ENCODE measurements at regions not wholly inside any gene's neighbourhood (a gene's known extent, or its start where the extent isn't known, plus 50 kb on each side); places are given as distances from the start of the nearest gene placed in this dataset.

DNA sequence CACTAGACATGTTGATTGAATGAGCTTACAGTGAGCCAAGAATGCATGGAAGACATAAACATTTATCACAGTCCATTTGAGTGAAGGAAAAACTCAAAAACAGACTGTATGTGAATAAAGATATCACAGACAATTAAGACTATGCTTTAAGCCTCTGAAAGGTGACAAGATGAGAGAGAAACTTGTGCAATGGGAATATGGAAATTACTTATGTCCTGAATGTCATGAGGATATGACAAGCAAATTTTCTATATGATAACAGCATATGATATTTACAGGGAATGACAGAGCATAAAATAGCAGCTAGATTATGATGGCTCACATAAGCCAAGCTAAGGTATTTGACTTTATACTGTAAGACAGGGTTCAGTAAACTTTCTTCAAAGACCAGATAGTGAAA is 1153.1 kb upstream of the USP15 start:
- no peaks in the 10 kb centered on the region for H3K27me3 ChIP-seq (replicated peaks)
- H3K36me3 ChIP-seq (replicated peaks): no peaks in the 10 kb centered on the region
- no peak overlapping the region for H3K27ac ChIP-seq
- DNase-seq: no peak
- TF ChIP-seq, protein P1, sequence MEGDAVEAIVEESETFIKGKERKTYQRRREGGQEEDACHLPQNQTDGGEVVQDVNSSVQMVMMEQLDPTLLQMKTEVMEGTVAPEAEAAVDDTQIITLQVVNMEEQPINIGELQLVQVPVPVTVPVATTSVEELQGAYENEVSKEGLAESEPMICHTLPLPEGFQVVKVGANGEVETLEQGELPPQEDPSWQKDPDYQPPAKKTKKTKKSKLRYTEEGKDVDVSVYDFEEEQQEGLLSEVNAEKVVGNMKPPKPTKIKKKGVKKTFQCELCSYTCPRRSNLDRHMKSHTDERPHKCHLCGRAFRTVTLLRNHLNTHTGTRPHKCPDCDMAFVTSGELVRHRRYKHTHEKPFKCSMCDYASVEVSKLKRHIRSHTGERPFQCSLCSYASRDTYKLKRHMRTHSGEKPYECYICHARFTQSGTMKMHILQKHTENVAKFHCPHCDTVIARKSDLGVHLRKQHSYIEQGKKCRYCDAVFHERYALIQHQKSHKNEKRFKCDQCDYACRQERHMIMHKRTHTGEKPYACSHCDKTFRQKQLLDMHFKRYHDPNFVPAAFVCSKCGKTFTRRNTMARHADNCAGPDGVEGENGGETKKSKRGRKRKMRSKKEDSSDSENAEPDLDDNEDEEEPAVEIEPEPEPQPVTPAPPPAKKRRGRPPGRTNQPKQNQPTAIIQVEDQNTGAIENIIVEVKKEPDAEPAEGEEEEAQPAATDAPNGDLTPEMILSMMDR (IDR thresholded peaks at IDR 0.05; ENCODE audit: low read depth, low read length, missing control alignments): no peak
- H3K4me3 ChIP-seq (ENCODE audit: low read depth, low read length): no peak overlapping the region
- in situ Hi-C loops (cut with HindIII; ENCODE audit: low pct_ligation_motif_present, low sequenced_read_pairs): no loop called here

DNA sequence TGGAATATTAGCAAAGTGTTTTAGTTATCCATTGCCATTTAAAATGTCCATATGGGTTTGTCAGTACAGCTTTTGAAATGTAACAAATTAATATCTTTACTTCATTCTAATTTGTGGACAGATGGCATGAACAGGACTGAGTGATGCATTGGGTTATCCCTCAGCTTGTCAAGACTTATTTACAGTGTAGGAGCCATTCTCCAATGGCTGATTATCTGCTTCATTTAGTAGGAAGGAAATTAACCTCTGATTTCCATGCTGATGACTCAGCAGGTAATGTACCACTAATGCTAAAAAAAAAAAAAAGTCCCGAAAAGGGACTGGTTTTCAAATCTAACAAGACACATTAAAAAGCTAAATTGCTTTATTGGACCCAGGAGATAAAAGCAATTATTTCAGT is 1149.0 kb upstream of the USP15 start:
- no peak for DNase-seq
- Histone ChIP-seq H3K27ac (no peak overlapping the region), H3K36me3 (replicated peaks) (no peaks in the 10 kb centered on the region), H3K27me3 (replicated peaks) (no peaks in the 10 kb centered on the region), H3K4me3 (ENCODE audit: low read depth, low read length) (no peak overlapping the region)
- TF ChIP-seq, protein P1 (IDR thresholded peaks at IDR 0.05; ENCODE audit: low read depth, low read length, missing control alignments): no peak
- in situ Hi-C loops (cut with HindIII; ENCODE audit: low pct_ligation_motif_present, low sequenced_read_pairs): no loop called here

DNA sequence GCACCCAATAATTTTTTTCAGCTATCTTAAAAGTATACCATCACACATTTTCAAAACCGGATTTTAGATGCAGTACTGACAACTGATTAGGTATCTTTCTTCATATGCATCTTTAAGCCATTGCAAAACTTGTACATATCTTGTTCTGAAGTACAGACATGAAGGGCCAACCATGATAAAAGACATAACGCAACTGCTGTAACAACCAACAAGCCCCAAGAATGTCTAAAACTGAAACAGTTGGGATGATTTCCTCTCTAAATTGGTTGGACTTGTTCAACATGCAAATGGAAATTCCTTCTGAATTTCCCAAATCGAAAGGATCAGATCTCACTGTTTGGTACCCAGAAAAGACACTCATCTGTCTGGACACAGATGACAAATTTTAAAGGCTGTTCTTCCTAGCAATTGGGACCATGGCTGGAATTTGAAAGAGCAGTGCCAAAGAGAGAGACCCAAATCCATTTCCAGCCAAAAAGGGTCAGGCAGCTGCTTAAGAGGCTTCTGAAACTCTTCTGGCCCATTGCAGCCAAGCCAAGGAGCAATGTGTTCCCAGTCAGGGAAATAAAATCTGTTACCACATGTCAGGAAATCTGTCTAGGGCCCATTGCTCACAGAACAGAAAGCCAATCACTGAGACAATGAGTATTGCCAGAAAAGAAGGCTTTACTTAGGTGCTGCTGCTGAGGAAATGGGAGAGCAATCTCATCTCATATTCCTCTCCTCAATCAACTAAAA is 1122.4 kb upstream of the USP15 start:
- Histone ChIP-seq H3K27me3 (replicated peaks) (no peaks in the 10 kb centered on the region), H3K27ac (no peak overlapping the region), H3K36me3 (replicated peaks) (no peaks in the 10 kb centered on the region), H3K4me3 (ENCODE audit: low read depth, low read length) (no peak overlapping the region)
- TF ChIP-seq, protein P1 (IDR thresholded peaks at IDR 0.05; ENCODE audit: low read depth, low read length, missing control alignments): no peak
- no peak for DNase-seq
- in situ Hi-C loops (cut with HindIII; ENCODE audit: low pct_ligation_motif_present, low sequenced_read_pairs): no loop called here

DNA sequence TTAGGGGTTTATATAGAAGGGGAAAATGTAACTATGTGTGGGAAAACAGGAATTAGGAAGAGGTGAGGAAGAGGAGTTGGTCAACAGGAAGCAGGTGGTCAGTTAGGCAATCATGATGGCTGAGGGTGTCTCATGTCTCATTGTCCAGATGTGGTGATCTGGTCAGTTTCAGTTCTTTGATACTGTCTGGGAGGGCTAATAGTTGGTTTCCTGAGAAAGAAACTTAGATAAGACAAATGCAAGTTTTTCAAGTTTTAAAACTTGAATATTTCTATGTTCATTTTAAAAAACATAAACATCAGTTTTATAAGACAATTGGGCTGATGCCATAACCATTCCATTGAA is 1121.8 kb upstream of the USP15 start:
- Histone ChIP-seq H3K27me3 (replicated peaks) (no peaks in the 10 kb centered on the region), H3K4me3 (ENCODE audit: low read depth, low read length) (no peak overlapping the region), H3K27ac (no peak overlapping the region), H3K36me3 (replicated peaks) (no peaks in the 10 kb centered on the region)
- in situ Hi-C loops (cut with HindIII; ENCODE audit: low pct_ligation_motif_present, low sequenced_read_pairs): no loop called here
- DNase-seq: no peak
- TF ChIP-seq, protein P1 (IDR thresholded peaks at IDR 0.05; ENCODE audit: low read depth, low read length, missing control alignments): no peak

DNA sequence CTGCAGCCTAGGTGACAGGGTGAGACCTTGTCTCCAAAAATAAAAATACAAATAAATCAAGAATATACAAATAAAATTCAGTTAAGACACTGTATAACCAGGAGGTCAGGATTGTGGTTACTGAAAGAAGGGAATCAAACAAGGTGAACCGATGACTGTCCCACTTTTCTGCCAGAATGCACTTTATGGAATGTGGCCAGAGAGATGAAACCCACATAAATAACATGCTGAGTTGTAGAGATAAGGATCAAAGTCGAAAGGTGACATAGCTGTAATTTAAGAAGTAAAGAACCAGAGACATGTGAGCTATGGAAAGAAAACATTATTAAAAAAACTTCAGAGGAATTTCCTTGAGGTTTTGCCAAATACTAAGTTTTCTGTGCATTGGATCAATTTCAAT is 1098.2 kb upstream of the USP15 start:
- TF ChIP-seq, protein P1 (IDR thresholded peaks at IDR 0.05; ENCODE audit: low read depth, low read length, missing control alignments): no peak
- no peaks in the 10 kb centered on the region for H3K27me3 ChIP-seq (replicated peaks)
- H3K4me3 ChIP-seq (ENCODE audit: low read depth, low read length): no peak overlapping the region
- in situ Hi-C loops (cut with HindIII; ENCODE audit: low pct_ligation_motif_present, low sequenced_read_pairs): no loop called here
- no peak for DNase-seq
- H3K27ac ChIP-seq: no peak overlapping the region
- no peaks in the 10 kb centered on the region for H3K36me3 ChIP-seq (replicated peaks)

Data from brain microvascular endothelial cell (primary cell).